Ureter (tissue), 1 donor: ENCODE measurements at regions not wholly inside any gene's neighbourhood (a gene's known extent, or its start where the extent isn't known, plus 50 kb on each side); places are given as distances from the start of the nearest gene placed in this dataset.
"Not testable (repeated sequence)": the region's sequence is repeated elsewhere in the genome, so short reads cannot be mapped to it uniquely, and the experiment has no call there.

Experiments used
- DNase-seq: peaks from one replicate; pipeline ENCODE4 v3.0.0-alpha.2; 2020; ENCODE audit warnings: low spot score
- donor health status: DM: yes; HTN: yes; CAD: no.

GRCh38 chr13:62194371-62194770 lies 778.7 kb upstream of the PCDH20 start:
- no peak for DNase-seq

GRCh38 chr13:62193919-62194318 lies 778.3 kb upstream of the PCDH20 start:
- no peak for DNase-seq

GRCh38 chr13:62185631-62186255 lies 770.1 kb upstream of the PCDH20 start:
- DNase-seq: no peak

GRCh38 chr13:62176051-62176450 lies 760.4 kb upstream of the PCDH20 start:
- no peak for DNase-seq

GRCh38 chr13:62173958-62174357 lies 758.3 kb upstream of the PCDH20 start:
- no peak for DNase-seq

GRCh38 chr13:62171697-62172096 lies 756.0 kb upstream of the PCDH20 start:
- DNase-seq: no peak

- no peak for DNase-seq
Observed at GRCh38 chr13:62168891-62169290, 753.2 kb upstream of the PCDH20 start.

- DNase-seq: no peak
Observed at GRCh38 chr13:62167650-62168172, 752.1 kb upstream of the PCDH20 start.

- DNase-seq: no peak
Observed at GRCh38 chr13:62162860-62163259, 747.2 kb upstream of the PCDH20 start.

GRCh38 chr13:62158520-62158919 lies 742.9 kb upstream of the PCDH20 start:
- DNase-seq: no peak

- not testable (repeated sequence) for DNase-seq
Observed at GRCh38 chr13:62151724-62152123, 736.1 kb upstream of the PCDH20 start.

GRCh38 chr13:62142048-62142447 lies 726.4 kb upstream of the PCDH20 start:
- no peak for DNase-seq

- no peak for DNase-seq
Observed at GRCh38 chr13:62139597-62139996, 723.9 kb upstream of the PCDH20 start.

- DNase-seq: no peak
Observed at GRCh38 chr13:62137629-62138405, 722.2 kb upstream of the PCDH20 start.

GRCh38 chr13:62131604-62132003 lies 716.0 kb upstream of the PCDH20 start:
- DNase-seq: no peak

- DNase-seq: no peak
Observed at GRCh38 chr13:62130062-62130970, 714.7 kb upstream of the PCDH20 start.

GRCh38 chr13:62129000-62129551 lies 713.4 kb upstream of the PCDH20 start:
- no peak for DNase-seq

GRCh38 chr13:62126400-62126799 lies 710.8 kb upstream of the PCDH20 start:
- DNase-seq: no peak

GRCh38 chr13:62125451-62125850 lies 709.8 kb upstream of the PCDH20 start:
- DNase-seq: no peak

GRCh38 chr13:62123409-62123808 lies 707.8 kb upstream of the PCDH20 start:
- DNase-seq: no peak

GRCh38 chr13:62122434-62122833 lies 706.8 kb upstream of the PCDH20 start:
- DNase-seq: no peak
